GM18868 (cell line): ENCODE measurements at regions not wholly inside any gene's neighbourhood (a gene's known extent, or its start where the extent isn't known, plus 50 kb on each side); places are given as distances from the start of the nearest gene placed in this dataset.

Experiments used
- ATAC-seq: cut with Tn5 transposase; IDR thresholded peaks from one replicate; pipeline ENCODE4 v1.9.1; 2021; ENCODE audit warnings: mild to moderate bottlenecking, moderate library complexity; ENCODE audit not compliant: unreplicated experiment

GRCh38 chr10:128221117-128221516, 94.9 kb upstream of the MKI67 start:
- ATAC-seq, result no peak

- no peak for ATAC-seq
Observed at GRCh38 chr10:128221807-128222206, 95.6 kb upstream of the MKI67 start.

- no peak for ATAC-seq
Observed at GRCh38 chr10:128222332-128222849, 96.2 kb upstream of the MKI67 start.

- ATAC-seq, result no peak
Observed at GRCh38 chr10:128230401-128230800, 104.2 kb upstream of the MKI67 start.

- ATAC-seq, result no peak
Observed at GRCh38 chr10:128233422-128233821, 107.2 kb upstream of the MKI67 start.

- ATAC-seq, result no peak
Observed at GRCh38 chr10:128237710-128238109, 111.5 kb upstream of the MKI67 start.

GRCh38 chr10:128241023-128241422, 114.8 kb upstream of the MKI67 start:
- no peak for ATAC-seq

GRCh38 chr10:128242641-128243040, 116.4 kb upstream of the MKI67 start:
- no peak for ATAC-seq

GRCh38 chr10:128245026-128245425, 118.8 kb upstream of the MKI67 start:
- ATAC-seq, result no peak

- ATAC-seq, result no peak
Observed at GRCh38 chr10:128247576-128247975, 121.4 kb upstream of the MKI67 start.

GRCh38 chr10:128254476-128254875, 128.3 kb upstream of the MKI67 start:
- ATAC-seq, result no peak

GRCh38 chr10:128257428-128257827, 131.2 kb upstream of the MKI67 start:
- ATAC-seq, result no peak

- no peak for ATAC-seq
Observed at GRCh38 chr10:128258421-128258976, 132.3 kb upstream of the MKI67 start.

GRCh38 chr10:128263891-128264688, 137.9 kb upstream of the MKI67 start:
- peak; percentile 78 for ATAC-seq

- no peak for ATAC-seq
Observed at GRCh38 chr10:128265596-128265995, 139.4 kb upstream of the MKI67 start.

GRCh38 chr10:128267581-128267980, 141.4 kb upstream of the MKI67 start:
- ATAC-seq, result no peak

- no peak for ATAC-seq
Observed at GRCh38 chr10:128268015-128268722, 141.9 kb upstream of the MKI67 start.

- ATAC-seq, result no peak
Observed at GRCh38 chr10:128274938-128275337, 148.7 kb upstream of the MKI67 start.

GRCh38 chr10:128275388-128276177, 149.4 kb upstream of the MKI67 start:
- no peak for ATAC-seq

- ATAC-seq, result no peak
Observed at GRCh38 chr10:128277267-128277840, 151.1 kb upstream of the MKI67 start.

- no peak for ATAC-seq
Observed at GRCh38 chr10:128278362-128278761, 152.1 kb upstream of the MKI67 start.
